Right lobe of liver (tissue), 4 donors: ENCODE measurements at regions not wholly inside any gene's neighbourhood (a gene's known extent, or its start where the extent isn't known, plus 50 kb on each side); places are given as distances from the start of the nearest gene placed in this dataset.

Experiments
- POLR2A ChIP-seq: fragments of 450-650 bp; IDR thresholded peaks from one replicate; pipeline ENCODE4 v1.6.1; 2017; ENCODE audit warnings: antibody characterized with exemption, mild to moderate bottlenecking
- TF ChIP-seq, protein P1 (sequence below), 4 donors: fragments of 200-600 bp in 3 of 4; fragments of 450-650 bp in 1 of 4; IDR thresholded peaks; one replicate each; pipeline versions ENCODE4 v1.5.1 to v1.8.0; 2016 to 2022; ENCODE audit warnings: antibody characterized with exemption in 4 of 4, mild to moderate bottlenecking in 2 of 4
- donor health status: DM: no; HTN: no; CAD: no.
- donor health status: DM: no; HTN: no; CAD: no.
- donor health status: DM: no; HTN: yes; CAD: no.

DNA sequence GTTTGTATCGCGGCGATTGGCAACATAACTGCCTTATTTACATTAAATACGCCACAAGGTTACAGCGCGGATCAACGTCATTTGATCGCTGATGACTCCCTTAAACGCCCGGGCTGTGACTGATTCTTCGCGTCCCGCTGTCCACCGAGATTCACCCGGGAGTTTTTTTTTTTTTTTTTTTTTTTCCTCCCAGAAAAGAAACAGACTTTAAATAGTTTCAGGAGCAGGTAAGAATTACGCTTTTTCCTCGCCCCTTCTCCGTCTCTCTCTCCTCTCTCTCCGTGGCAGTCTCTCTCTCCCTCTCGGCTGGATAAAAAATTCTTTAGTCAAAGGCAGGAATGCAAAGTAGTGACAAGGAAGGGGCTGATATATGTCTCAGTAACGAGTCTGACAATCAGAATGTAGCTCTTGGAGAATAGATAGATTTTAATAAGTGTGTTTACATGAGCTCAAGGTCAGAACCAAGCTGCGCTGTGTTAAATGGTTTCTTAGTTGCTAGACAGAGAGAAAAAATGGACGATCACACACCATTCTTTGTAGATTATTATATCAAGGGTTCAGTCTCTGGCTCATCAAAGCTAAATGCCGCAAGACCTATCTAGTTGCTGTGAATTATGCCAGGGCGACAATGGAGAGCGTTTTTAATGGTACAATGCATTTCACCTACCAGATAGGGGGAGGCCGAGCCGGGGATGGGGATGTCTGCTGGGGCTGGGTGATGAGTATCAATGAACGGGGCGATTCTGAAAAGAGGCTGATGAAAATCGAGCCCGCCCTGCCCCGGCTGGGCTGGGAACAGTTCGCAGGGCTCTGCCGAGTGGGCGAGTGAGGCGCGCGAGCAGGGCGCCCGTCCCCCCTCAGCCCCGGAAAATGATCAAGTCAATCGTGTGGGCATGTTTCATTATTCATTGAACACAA, 147.2 kb upstream of the ZNF536 start:
- TF ChIP-seq POLR2A = no peak
- TF ChIP-seq, protein P1, sequence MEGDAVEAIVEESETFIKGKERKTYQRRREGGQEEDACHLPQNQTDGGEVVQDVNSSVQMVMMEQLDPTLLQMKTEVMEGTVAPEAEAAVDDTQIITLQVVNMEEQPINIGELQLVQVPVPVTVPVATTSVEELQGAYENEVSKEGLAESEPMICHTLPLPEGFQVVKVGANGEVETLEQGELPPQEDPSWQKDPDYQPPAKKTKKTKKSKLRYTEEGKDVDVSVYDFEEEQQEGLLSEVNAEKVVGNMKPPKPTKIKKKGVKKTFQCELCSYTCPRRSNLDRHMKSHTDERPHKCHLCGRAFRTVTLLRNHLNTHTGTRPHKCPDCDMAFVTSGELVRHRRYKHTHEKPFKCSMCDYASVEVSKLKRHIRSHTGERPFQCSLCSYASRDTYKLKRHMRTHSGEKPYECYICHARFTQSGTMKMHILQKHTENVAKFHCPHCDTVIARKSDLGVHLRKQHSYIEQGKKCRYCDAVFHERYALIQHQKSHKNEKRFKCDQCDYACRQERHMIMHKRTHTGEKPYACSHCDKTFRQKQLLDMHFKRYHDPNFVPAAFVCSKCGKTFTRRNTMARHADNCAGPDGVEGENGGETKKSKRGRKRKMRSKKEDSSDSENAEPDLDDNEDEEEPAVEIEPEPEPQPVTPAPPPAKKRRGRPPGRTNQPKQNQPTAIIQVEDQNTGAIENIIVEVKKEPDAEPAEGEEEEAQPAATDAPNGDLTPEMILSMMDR (IDR thresholded peaks at IDR 0.05) = no peak
